NCI-H187 treated with DMSO at 0.1 percent for 48 hours (cell line): ENCODE measurements at regions not wholly inside any gene's neighbourhood (a gene's known extent, or its start where the extent isn't known, plus 50 kb on each side); places are given as distances from the start of the nearest gene placed in this dataset.

ENCODE experiments used
- DNase-seq: peaks from one replicate; lab custom pipeline; 2025; lab: John Stamatoyannopoulos, UW

- no peak for DNase-seq
These were observed 72.3 kb upstream of the ERBB4 start for GRCh38 chr2:212610872-212611425.

GRCh38 chr2:212609479-212609878, 70.9 kb upstream of the ERBB4 start:
- DNase-seq, result no peak

GRCh38 chr2:212607080-212607479, 68.5 kb upstream of the ERBB4 start:
- DNase-seq, result no peak

GRCh38 chr2:212606232-212606631, 67.6 kb upstream of the ERBB4 start:
- no peak for DNase-seq

- DNase-seq, result no peak
These were observed 58.1 kb upstream of the ERBB4 start for GRCh38 chr2:212596688-212597087.

GRCh38 chr2:212596276-212596675, 57.7 kb upstream of the ERBB4 start:
- DNase-seq, result no peak

GRCh38 chr2:212595036-212595654, 56.5 kb upstream of the ERBB4 start:
- no peak for DNase-seq

GRCh38 chr2:212592695-212593094, 54.1 kb upstream of the ERBB4 start:
- no peak for DNase-seq
